HG03558 (cell line): ENCODE measurements at regions not wholly inside any gene's neighbourhood (a gene's known extent, or its start where the extent isn't known, plus 50 kb on each side); places are given as distances from the start of the nearest gene placed in this dataset.

Source experiments
- ATAC-seq: cut with Tn5 transposase; IDR thresholded peaks from one replicate; pipeline ENCODE4 v1.9.1; 2021; ENCODE audit warnings: moderate number of reproducible peaks; ENCODE audit not compliant: unreplicated experiment; ENCODE audit errors: extremely low read depth

DNA sequence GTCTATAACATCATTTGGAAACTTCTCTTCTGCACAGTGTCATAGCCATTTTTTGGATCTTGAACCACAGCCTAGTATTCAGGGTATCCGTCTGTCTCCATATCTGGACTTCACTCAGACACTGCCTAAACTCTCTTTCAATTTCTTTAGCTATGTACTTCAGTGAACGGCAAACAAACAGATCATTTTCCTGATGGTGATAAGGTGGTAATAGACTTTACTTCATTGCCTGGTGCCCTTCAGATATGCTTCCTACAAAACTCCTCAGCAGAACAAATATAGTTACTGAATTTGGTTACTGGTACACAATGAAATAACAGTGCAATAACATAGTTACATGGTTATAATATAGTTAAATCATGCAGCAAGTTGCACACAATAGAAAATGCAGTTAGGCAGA, 348.2 kb downstream of the ZSWIM6 start:
- ATAC-seq = no peak

DNA sequence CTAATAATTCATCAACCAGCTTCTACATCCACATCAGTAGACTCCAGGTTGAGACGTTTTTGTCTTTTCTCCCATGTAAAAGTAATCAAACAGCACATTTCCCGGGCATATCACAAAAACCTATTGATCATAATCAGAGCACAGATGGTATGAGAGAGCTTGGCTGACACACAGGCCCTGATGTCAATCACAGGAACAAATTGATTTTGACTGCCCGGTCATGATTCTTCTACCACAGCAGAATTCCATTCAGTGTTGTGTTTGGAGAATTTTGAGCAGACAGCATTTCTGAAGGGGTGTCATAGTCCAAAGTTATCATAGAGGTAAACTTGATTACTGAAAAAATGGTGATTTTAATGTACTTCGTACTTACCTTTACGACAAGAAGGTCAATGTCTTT, 351.1 kb downstream of the ZSWIM6 start:
- no peak for ATAC-seq

DNA sequence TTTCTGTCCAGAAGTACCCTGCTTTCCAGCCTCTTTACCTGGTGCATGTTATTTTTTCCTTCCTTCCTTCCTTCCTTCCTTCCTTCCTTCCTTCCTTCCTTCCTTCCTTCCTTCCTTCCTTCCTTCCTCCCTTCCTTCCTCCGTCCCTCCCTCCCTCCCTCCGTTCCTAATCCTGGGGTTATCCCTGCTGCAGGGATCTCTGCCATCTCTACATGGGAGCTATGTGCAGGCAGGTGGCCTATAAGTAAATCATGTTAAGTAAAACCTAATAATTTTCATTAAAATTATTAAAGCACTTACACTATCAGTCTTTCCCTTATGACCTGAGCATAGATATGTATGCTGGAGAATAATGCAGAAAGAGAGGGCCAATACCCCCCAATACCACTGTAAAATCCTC, 351.9 kb downstream of the ZSWIM6 start:
- no peak for ATAC-seq

DNA sequence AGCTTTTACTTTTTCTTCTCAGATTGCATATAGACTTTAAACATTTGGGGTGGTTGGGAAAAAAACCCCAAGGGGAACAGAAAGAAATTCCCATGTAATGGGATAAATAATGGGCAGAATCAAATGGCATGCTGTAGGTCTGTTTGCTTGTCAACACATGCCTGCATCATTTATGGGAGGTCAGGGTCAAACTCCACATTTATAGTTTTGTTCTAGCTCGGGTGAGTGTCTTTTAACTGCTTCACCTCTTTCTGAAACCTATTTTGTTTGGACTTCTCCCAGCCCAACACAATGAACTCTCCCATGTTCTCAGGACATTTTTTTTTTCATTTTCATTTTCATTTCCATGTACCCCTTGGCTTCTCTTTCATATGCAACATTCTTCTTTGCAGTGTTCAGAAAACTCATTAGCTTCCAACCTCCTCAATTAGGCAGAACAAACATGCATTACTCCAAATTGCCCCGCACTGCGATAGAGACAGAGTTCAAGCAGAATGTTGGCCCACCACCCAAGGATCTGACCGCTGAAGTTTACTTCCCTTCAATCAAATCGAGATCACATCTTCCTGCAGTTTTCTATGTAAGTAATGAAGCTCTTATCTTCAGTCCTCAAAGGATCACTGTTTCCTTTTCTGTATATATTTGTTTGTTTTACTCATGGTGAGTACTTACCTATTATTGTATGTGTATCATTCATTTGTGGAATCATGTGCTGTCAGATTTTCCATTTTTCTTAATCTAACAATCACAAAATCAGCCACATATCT, 354.6 kb downstream of the ZSWIM6 start:
- ATAC-seq = no peak

DNA sequence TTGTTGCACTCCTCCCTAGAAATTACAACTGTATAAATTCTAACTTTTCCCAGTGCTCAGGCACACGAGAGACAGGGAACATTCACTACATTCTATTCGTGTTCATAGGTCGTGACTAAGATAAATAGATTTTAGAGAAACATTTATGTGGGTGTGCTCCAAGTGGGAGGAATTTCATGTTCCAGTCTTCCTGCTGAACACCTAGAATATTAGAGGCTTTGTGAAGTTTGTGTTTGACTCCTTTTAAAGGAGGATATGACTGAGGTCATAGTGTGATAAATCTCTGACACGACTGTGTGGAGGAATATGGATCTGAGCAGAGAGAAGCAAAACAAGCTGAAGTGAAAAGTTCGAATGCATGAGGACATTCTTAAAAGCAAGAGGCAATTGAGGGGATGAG, 355.3 kb downstream of the ZSWIM6 start:
- no peak for ATAC-seq

DNA sequence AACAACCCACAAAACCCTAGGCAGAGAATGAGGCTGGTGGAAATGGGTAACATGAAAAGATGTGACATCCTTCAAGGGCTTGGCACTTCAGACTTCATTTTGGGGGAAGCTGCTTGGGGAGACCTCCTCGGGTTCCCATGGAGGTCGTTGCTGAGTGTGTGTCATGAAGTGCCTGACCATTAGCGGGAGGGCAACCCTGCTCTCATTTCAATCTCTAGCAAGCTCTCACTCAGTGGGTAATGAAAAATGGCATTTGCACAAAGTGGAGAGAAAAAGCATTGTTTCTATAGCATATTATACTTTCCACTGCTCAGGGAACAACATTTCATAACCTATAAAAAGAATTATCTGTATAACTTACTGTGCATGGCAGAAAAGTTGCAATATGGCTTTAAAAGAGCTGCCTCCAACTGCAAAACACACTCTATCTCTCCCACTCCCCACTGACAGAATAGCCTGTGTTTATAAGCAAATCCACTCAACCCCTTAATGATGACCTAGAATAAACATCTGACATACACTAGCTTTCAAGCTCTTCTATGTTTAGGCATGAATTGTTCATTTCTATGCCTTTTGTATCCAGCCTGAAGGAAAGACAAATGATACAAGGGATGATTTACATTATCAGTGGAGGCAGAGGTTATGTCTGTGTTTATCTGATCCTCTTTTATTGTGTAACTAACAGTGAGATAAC, 357.2 kb downstream of the ZSWIM6 start:
- no peak for ATAC-seq

DNA sequence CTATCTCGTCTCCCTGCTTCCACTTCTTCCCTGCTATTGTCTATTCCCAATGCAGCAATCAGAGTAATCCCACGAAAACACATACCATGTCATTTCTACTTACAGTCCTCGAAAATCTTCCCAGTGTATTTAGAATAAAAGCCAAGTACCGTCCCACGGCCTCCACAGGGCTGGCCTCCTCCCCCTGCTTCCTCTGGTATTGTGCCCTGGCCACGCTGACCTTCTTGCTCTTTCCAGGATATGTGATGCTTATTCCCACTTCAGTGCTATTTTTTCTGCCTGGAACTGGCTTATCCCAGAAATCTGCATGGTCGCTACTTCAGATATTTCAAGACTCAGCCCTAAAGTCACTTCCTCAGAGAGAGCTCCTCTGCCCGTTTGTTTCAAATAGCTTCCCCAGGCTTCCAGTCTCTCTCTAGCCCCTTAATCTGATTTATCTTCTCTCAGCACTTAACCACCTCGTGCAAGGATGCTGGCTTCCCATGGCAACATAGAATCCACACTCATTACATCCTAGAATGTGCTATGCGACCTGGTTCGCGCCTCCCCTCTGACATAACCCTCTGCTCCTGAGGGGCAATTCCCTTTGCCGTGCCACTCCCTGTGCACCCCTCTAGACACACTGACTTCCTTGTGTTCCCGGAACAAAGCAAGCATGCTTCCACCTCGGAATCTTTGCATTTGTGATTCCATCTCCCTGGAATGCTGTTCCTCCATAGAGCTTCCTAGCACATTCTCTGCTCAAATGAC, 365.9 kb downstream of the ZSWIM6 start:
- no peak for ATAC-seq

DNA sequence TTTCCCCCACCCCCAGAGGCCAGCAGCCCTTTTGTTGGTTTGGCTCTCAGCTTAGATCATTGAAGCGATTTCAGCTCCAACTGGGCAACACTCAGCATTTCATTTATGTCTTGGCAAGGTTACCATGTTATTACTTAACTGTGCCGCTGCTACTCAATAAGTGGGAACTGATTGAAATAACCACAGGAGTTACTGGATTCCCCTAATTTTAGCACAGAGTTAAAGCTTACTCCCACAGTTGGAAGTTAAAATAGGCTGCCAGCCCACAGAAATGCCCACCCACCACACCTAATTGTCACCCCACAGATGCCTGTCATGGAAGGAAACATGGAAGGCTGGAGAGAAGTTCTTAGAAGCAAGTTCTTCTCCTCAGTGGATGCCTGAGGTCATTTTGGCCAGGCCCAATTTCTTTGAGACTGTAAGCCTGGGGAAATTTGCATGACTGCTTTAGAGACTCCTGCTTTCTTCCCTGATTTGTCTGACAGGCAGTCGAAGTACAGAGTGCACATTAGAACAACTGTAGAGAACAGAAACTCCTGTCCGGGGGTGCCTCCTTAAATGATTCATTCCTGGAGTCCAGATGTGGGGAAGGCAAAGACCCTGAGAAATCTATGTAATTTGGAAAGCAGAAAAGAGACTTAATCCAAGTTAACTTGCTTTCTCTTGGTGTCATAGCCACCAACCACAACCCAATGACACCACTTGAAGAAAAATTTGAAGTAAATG, 370.0 kb downstream of the ZSWIM6 start:
- no peak for ATAC-seq

DNA sequence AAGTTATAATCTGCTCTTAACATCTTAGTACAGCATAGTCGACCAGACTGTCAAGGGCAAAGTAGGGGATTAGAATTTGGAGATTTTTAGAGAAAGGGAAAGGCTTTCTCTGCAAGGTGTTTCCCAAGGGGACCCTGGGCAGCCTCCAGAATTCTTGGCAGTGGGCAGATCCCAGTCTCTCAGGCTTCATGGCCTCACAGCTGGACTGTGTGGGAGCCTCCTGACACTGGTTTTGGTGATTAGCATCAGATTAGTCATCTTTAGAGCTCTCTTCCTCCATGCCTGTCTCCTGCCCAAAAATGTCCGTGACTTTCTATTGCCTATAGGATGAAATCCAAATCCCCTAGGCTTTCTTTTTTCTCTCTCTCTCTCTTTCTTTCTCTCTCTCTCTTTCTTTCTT, 370.7 kb downstream of the ZSWIM6 start:
- ATAC-seq = no peak

DNA sequence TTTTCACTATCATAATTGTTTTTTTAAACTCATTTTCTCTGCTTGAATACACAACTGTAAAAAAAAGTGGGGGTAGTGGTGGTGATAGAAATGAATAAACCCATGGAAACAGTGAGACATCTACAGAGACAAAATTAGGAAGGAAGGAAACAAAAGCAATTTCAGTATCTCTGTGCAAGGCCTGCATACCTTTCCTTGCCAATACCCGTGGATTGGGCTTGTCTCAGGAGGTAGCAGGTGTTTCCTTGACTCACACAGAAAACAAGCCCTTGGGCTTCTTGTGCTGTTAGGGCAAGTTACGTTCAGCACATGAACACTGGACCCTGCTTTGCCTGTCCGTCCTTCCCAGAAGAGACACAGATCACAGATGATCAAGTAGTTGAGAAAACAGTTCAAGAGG, 372.2 kb downstream of the ZSWIM6 start:
- peak; percentile 41 for ATAC-seq

DNA sequence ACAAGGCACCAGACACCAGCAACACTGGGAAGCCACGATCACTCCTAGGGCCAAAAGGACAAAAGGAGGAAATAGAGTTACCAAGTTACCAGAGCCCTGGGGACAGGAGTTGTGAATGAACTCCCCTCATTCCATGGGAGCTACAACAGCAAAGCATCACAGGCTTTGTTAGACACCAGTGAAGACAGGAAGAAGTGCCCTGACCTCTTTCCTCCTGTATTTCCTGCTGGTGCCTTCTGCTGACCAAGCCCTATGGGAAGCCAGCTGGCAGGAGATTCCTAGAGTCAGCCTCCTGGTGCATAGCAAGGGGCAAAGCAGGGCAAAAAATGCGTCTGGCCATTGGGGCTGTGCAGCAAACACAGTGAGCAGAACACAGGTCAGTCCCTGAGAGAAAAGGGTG, 374.7 kb downstream of the ZSWIM6 start:
- no peak for ATAC-seq

DNA sequence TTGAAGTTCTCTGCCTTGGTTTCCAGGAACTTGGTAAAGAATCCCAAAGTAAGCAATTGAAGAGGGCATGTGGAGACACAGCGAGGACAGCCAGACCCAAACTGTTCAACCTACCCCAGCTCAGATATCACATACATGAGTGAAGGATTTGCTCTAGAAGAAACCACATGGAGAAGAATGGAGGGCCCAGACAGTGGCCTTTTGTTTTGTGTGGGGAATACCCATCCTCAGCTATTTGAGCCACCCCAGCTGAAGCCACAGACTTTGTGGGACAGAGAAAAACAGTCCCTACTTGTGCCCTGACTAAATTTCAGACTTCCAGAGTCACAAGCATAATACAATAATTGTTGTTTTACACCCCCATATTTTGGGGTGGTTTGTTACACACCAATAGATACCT, 387.1 kb downstream of the ZSWIM6 start:
- ATAC-seq = no peak

DNA sequence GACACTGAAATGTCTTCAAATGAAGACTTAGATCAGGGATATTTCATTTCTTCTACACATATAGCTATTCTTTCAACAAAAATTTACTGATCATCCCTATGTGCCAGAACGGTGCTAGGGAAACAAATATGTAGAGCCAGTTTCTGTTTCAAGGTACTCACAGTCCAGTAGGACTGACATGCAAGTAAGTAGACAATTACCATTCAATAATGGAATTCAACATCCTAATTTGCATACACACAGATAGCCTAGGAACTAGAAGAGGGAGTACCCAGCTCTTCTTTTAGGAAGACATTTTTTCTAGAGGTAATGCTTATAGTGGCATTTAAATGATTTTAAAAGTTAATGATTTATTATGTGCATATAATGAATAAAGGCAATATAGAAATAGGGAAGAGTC, 388.8 kb downstream of the ZSWIM6 start:
- ATAC-seq = no peak

DNA sequence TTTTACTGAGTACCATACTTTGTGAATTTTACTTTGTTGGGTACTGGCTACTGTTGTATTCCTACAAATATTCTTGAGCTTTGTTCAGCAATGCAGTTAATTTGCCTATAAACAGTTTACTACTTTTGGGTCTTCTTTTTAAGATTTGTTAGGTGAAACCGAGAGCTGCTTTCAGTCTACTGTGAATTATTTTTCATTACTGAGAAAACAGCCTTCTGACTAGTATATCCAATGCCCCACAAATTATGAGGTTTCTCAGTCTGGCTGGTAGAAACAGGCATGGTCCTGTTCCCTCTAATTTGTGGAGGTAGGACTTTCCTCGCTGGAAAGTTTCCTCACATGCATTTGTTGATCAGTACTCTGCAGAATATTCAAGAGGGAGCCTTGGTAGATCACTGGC, 392.0 kb downstream of the ZSWIM6 start:
- no peak for ATAC-seq

DNA sequence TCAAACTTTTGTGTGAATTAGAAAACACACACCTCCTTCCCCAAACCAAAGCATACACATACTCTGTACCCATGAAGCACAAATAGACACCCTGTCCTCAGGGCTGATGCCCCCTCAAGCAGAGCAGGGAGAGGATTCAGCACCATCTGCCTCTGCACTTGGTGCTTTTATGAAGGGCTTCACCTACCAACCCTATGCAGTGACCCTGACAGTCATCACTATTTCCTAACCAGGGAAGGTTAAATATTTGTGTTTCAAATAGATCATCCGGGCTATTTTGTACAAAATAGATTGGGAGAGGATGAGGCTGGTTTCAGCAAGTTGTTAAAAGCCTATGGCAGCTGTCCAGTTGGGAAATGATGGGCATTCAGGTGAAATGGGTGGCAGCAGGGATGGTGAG, 396.2 kb downstream of the ZSWIM6 start:
- ATAC-seq = no peak

DNA sequence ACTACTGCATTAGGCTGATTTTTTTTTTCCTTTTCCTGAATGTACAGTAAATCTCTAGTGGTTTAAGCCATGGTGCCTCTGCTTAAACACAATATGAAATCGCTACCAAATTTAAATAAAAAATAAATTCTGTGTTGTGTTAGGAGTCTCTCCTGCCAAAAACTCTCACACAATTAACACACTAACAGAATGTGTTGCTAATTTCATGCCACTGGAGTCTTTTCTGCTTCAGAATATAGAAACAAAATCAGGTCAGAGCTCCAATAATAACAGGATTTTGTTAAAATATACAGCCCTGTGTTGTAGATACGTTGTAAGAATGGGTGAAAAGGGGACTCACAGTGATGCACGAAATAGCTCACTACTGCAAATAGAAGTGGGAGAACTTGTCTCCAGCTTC, 398.8 kb downstream of the ZSWIM6 start:
- ATAC-seq = no peak

DNA sequence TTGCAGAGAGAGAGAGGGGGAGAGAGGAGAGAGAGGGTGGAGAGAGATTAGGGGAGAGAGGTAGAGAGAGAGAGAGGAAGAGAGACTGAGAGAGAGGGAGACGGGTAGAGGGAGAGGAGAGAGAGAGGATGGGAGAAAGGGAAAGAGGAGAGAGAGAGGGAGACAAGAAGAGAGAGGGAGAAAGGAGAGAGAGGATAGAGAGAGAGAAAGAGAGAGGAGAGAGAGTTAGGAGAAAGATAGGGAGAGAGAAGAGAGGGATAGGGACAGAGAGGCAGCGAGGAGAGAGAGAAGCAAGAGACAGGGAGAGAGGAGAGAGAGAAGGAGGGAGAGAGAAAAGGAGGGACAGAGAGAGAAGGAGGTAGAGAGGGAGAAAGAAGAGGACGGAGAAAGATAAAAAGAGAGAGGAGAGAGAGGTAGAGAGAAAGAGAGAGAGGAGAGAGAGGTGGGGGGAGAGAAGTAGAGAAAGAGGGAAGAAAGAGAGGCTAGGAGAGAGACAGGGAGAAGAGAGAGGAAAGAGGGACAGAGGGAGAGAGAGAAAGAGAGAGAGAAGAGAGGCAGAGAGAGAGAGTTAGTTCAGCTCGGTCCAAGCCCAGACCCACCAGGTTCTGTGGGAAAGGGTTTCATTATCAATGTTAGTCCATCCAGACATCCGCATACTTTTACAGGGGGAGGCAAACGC, 399.3 kb downstream of the ZSWIM6 start:
- ATAC-seq = no peak

DNA sequence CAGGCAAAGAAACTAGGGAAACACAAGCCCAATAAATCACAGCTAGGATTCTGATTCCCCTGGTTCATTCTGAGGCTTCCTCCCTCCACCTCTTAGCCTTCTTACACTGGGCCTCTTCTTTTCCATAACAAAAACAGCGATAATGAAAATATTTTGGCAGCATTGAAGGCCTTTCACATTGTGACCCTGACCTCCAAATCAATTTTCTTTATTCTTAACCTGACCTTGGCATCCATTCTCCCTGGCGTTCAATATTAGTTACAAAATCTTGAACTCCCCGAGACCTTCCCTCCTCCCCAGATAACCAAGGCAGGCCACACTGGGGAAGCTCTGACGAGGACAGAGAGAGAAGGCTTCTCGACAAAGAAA, 399.9 kb downstream of the ZSWIM6 start:
- ATAC-seq = no peak

DNA sequence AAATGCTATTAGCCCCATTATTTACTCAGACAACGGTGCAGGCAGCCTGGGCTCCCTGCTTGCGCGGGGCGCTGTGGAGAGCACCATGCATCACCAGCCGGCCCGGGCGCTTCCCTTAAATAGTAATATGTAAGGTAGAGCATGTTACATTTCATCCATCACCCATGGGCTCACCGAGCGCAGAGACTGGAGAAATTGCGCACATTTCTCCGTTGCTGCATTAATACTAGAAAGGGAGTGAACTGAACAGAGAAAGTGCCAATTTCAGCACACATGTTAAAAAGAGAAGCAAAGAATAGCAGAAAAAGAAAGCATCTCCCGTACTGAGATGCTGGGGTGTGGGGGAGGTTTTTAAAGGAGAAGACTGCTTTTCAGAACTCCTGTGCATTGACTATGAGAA, 400.3 kb downstream of the ZSWIM6 start:
- ATAC-seq = no peak

DNA sequence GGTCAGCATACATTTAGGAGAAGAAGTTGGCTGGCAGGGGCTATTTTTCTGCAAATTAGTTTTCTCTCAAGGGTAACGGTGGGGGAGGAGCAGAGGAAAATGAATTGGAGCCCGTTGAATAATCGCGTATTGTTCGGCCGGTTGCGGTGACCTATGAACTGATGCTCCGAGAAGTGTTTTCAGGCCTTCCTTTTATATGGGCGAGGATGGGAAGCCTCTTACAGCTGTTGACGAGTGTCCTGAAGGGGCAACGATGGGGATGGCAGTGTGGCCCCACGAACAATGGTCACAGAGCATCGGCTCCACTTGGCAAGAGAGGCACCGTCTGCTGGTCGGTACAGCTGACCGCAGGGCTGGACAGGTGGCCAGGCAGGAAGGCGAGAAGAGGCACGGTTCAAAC, 400.7 kb downstream of the ZSWIM6 start:
- ATAC-seq = no peak
